ENCODE measurements at regions not wholly inside any gene's neighbourhood (a gene's known extent, or its start where the extent isn't known, plus 50 kb on each side); places are given as distances from the start of the nearest gene placed in this dataset.

DNA sequence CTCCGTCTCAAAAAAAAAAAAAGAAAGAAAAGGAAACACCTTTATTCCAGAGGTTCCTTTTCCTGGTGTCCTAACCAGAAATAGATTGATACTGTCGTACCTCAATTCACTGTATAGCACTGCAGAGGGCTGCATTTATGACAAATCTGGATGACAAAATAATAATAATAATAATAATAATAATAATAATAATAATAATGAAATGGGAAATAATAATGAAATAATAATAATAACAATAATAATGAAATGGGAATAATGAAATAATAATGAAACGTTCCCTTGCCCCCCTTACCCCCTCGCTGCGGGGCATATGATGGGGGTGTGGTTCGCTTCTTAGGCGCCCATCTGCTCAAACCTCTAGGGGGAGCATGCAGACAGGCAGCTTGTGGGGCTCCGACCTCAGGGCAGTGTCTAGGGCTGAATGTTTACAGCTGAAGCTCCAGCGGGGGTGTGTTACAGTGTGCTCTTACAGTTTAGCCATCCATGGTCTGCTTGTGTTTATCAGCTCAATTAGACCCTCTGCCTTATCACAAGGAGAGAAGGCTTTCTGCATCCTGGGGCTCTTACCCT, 1088.3 kb upstream of the SEL1L start:
- Histone ChIP-seq H3K4me3 (no peak overlapping the region), H3K27me3 (replicated peaks) (no peaks in the 10 kb centered on the region), H3K4me1 (replicated peaks) (no peaks in the 10 kb centered on the region), H3K36me3 (no peaks in the 10 kb centered on the region), H3K9me3 (replicated peaks) (peaks cover 3% of the 10 kb centered on the region; the same call in 1 of the 2 replicates), H3K27ac (no peak overlapping the region)
- DNase-seq (ENCODE audit: low read depth in 1 of 2, low spot score in 2 of 2) = no peak

DNA sequence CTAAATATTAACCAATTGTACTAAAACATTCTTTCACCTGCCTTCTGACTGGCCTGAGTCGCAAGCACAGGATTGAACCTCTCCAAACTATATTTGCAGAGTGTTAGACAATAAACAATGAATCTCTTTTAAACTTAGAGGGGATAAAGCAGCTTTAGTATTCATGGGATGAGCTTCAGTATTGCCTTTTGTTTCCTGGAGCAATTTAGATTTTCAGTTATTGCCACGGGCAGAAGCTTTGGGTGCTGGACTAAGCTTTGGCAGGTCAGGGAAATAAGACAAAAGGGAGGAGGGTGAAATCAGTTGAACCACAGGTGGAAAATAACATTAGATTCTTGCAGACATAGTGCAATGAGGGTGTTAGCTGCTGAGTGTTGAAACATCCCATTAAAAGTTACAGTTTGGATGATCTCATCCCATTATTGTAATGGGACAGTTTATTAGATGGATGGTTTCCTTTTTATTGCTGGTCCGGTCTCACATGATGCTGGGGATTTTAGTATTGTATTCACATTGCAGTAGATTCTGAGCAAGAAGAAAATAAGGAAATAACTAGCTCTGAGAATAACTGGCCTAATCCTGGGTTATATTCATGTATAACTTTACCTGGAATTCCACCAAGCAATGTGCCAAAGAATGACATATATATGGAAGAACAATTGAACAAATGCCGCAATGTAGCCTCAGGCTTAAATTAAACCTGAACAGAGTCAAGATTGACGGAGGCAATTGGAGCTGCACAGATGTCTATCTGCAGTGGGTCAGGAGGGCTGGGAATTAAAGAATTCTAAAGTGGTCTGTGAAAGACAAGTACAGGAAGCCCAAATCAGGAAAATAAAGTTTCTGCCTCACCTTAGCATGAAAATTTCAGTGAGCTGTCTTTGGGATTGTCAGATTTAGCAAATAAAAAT, 1092.8 kb upstream of the SEL1L start:
- no peak for DNase-seq (ENCODE audit: low read depth in 1 of 2, low spot score in 2 of 2)
- no peak overlapping the region for H3K4me3 ChIP-seq
- H3K9me3 ChIP-seq (replicated peaks) = no peaks in the 10 kb centered on the region; the same call in 1 of the 2 replicates
- no peaks in the 10 kb centered on the region for H3K27me3 ChIP-seq (replicated peaks)
- no peak overlapping the region for H3K27ac ChIP-seq
- no peaks in the 10 kb centered on the region for H3K36me3 ChIP-seq
- no peaks in the 10 kb centered on the region for H3K4me1 ChIP-seq (replicated peaks)

DNA sequence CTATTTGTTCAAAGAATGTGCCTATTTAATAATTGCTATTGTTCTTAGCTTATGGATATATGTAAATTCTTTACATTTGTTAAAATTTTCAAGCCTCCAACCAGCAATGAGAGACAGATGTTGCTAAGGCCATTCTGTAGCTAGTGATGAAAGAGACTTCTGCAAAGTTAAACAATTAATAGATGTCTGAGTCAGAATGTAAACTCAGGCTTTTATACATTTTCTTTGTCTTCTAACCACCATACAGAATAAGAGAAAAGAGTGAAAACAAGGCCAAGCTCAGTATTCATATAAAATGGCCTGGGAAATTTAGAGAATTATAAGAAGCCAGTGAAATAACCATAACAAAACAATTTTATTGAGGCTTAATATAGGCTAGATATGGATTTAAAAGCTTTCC, 1102.3 kb upstream of the SEL1L start:
- Histone ChIP-seq H3K27me3 (replicated peaks) (no peaks in the 10 kb centered on the region), H3K36me3 (no peaks in the 10 kb centered on the region), H3K9me3 (replicated peaks) (no peaks in the 10 kb centered on the region), H3K4me3 (no peak overlapping the region), H3K27ac (no peak overlapping the region), H3K4me1 (replicated peaks) (no peaks in the 10 kb centered on the region)
- DNase-seq (ENCODE audit: low read depth in 1 of 2, low spot score in 2 of 2) = no peak

DNA sequence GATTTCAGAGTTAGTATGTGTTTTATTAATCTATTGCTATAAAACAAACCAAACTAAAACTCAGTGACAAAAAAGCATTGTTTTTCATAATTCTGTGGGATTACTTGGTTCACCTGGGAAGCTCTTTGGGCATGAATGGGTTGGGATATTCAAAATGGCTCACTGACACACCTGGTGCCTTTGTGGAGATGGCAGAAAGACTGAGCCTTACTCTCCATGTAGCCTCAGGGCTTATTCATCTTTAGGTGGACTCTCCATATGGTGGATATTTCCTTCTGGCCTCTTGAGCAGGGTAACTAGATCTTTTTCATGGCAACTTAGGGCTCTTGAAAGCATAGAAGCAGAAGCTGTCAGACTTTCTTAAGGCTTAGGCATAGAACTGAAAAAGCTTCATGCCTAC, 1102.8 kb upstream of the SEL1L start:
- Histone ChIP-seq H3K9me3 (replicated peaks) (no peaks in the 10 kb centered on the region), H3K27me3 (replicated peaks) (no peaks in the 10 kb centered on the region), H3K27ac (no peak overlapping the region), H3K4me3 (no peak overlapping the region), H3K4me1 (replicated peaks) (no peaks in the 10 kb centered on the region), H3K36me3 (no peaks in the 10 kb centered on the region)
- no peak for DNase-seq (ENCODE audit: low read depth in 1 of 2, low spot score in 2 of 2)

DNA sequence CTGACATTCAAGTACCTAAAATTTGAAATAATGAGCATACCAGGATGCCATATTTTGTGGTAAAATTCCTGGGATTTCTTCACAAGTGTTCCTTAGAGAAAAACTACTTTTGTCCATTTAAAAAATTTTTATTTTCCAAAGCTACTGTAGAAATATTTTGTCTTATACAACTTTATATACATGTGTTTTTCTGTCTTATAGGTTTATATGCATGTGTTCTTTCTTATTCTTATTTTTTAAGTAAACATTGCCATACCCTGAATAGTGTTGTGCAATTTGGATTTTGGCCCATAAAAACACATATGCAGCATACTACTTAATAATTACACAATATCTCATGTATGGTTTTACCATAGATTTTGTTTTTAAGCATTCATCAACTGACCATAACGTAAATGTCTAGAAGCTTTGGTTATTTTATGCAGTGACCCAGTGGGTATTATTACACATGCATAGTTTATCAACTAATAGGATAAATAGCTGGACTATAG, 1107.4 kb upstream of the SEL1L start:
- H3K36me3 ChIP-seq = no peaks in the 10 kb centered on the region
- no peaks in the 10 kb centered on the region for H3K9me3 ChIP-seq (replicated peaks)
- DNase-seq (ENCODE audit: low read depth in 1 of 2, low spot score in 2 of 2) = no peak
- H3K27ac ChIP-seq = no peak overlapping the region
- H3K27me3 ChIP-seq (replicated peaks) = no peaks in the 10 kb centered on the region
- no peaks in the 10 kb centered on the region for H3K4me1 ChIP-seq (replicated peaks)
- H3K4me3 ChIP-seq = no peak overlapping the region

DNA sequence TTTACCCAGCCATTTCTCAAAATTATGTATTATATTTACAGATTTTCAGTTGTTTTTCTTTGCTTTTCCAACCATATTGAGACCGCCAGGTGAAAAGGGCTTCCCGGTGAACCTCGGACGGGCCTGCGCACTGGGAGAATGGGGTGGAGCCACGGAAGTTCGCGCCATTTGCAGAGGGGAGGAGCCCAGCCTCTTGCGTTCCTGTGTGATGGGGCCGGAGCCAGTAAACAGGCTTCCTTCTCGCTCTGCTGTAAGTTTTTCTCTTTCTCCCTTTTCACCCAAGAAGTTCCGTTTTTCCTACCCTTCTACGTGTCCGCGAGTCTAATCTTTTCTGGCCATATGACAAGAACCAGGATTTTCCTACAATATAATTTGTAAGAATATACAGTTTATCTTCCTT, 1108.8 kb upstream of the SEL1L start:
- Histone ChIP-seq H3K36me3 (no peaks in the 10 kb centered on the region), H3K4me3 (no peak overlapping the region), H3K27me3 (replicated peaks) (no peaks in the 10 kb centered on the region), H3K4me1 (replicated peaks) (no peaks in the 10 kb centered on the region), H3K27ac (no peak overlapping the region), H3K9me3 (replicated peaks) (no peaks in the 10 kb centered on the region)
- DNase-seq (ENCODE audit: low read depth in 1 of 2, low spot score in 2 of 2) = no peak

DNA sequence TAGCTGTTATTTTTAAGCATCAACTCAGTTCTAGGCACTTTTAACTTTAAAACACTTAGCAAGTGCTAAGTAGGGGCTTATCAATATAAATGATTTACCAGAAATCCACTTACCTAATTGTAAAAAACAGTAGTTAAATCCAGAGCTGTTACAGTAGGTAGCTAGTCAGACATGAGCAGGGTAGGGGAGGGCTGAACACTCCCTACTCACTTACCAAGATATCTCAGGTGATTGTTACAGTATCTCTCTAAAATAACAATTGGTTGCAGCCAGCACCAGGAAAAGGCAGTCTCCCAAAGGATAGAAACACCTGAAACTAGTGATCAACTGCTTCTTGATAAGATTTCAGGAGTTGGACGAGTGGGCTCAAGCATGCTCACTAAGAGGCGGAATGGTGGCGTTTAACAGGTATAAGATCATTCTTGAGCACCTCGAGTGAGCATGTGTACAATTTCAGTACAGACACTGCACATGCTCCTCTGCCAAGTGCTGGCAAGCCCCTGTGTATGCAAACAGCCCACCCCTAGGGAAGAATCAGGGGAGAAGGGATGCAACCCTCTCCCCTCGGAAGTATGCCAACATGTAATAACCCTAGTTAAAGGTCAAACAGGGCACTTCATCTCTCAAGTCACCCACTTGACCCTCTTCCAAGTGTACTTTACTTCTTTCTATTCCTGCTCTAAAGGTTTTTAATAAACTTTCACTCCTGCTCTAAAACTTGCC, 1113.6 kb upstream of the SEL1L start:
- Histone ChIP-seq H3K4me1 (replicated peaks) (no peaks in the 10 kb centered on the region), H3K27me3 (replicated peaks) (no peaks in the 10 kb centered on the region), H3K4me3 (no peak overlapping the region), H3K9me3 (replicated peaks) (no peaks in the 10 kb centered on the region), H3K36me3 (no peaks in the 10 kb centered on the region), H3K27ac (no peak overlapping the region)
- DNase-seq (ENCODE audit: low read depth in 1 of 2, low spot score in 2 of 2) = no peak

DNA sequence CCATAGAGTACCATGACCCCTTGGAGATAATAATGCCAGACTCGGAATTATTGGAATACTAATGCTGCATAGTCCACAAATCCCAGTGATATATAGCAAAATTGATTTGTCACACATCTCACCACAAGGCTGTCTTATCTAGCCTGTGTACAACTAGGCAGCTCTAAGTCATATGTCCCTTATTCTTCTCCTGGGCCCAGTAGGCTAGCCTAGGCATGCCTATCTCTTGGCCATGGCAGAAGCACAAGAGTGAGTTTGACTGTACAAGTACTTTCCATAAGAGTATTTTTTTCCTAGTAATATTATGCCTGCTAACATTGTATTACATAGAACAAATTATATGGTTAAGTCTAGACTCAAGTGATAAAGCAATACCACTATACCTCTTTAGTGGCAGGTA, 1122.1 kb upstream of the SEL1L start:
- Histone ChIP-seq H3K27ac (no peak overlapping the region), H3K4me3 (no peak overlapping the region), H3K4me1 (replicated peaks) (no peaks in the 10 kb centered on the region), H3K9me3 (replicated peaks) (no peaks in the 10 kb centered on the region), H3K27me3 (replicated peaks) (no peaks in the 10 kb centered on the region), H3K36me3 (no peaks in the 10 kb centered on the region)
- no peak for DNase-seq (ENCODE audit: low read depth in 1 of 2, low spot score in 2 of 2)

DNA sequence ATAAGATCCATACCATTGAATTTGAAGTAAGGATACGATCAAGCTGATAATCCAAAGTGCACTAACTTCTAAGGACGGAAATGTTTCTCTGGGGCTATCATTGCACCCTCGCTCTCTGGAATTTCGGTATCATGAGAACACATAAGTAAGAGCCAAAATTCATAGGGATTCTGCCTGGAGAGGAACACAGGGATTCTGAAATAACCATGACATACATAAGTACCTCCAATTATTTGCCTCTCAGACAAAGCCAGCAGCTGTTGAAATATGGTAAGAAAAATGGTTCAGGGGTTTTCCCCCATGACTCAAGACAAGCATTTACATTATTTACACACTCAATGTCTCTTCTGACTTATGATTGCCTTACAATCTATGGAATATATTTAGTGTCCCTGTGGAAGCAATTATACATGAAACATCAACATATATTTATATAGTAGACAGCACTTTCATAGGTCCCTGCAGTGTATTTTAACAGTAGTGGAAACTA, 1123.6 kb upstream of the SEL1L start:
- no peak overlapping the region for H3K27ac ChIP-seq
- no peaks in the 10 kb centered on the region for H3K36me3 ChIP-seq
- DNase-seq (ENCODE audit: low read depth in 1 of 2, low spot score in 2 of 2) = no peak
- H3K4me1 ChIP-seq (replicated peaks) = no peaks in the 10 kb centered on the region
- no peaks in the 10 kb centered on the region for H3K27me3 ChIP-seq (replicated peaks)
- H3K4me3 ChIP-seq = no peak overlapping the region
- H3K9me3 ChIP-seq (replicated peaks) = no peaks in the 10 kb centered on the region

DNA sequence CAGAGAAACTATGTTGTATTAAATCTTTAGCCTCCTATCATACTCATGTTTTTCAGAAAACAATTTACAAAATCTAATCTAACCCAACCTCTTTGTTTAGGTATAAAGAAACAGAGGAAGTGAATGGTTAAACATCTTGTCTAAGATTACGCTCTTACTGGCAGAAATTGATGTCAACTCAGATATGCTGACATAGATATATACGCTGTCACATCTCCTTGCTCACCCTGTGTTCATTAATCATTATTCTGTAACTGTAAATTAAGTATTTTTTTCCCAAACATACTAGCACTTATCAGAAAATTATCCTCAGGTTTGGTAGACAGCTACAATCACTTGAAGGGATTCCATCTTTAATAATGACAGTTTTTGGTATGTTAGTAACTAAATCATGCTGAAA, 1127.6 kb upstream of the SEL1L start:
- no peak overlapping the region for H3K4me3 ChIP-seq
- H3K27ac ChIP-seq = no peak overlapping the region
- DNase-seq (ENCODE audit: low read depth in 1 of 2, low spot score in 2 of 2) = no peak
- H3K9me3 ChIP-seq (replicated peaks) = no peaks in the 10 kb centered on the region
- H3K27me3 ChIP-seq (replicated peaks) = no peaks in the 10 kb centered on the region
- no peaks in the 10 kb centered on the region for H3K36me3 ChIP-seq
- no peaks in the 10 kb centered on the region for H3K4me1 ChIP-seq (replicated peaks)

DNA sequence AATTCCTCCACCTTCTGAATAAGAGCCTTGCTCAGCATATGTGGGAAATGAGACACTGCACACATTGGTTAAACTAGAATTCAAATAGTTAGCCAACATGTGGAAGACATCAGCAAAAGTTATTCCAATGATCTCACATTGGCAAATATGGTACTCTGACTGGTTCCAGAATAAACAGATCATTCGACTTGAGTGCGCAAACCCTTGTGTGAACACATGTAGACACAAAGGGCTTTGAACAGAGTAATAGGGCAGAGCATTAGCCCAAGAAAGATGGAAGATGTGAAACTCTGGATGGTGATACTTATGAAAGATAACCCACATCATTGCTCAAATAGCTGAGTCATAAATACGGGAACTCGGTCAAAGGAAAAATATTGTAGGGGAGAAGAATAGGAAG, 1133.4 kb upstream of the SEL1L start:
- H3K4me3 ChIP-seq = no peak overlapping the region
- no peaks in the 10 kb centered on the region for H3K9me3 ChIP-seq (replicated peaks)
- H3K36me3 ChIP-seq = no peaks in the 10 kb centered on the region
- H3K27me3 ChIP-seq (replicated peaks) = no peaks in the 10 kb centered on the region
- no peak for DNase-seq (ENCODE audit: low read depth in 1 of 2, low spot score in 2 of 2)
- H3K4me1 ChIP-seq (replicated peaks) = no peaks in the 10 kb centered on the region
- no peak overlapping the region for H3K27ac ChIP-seq

DNA sequence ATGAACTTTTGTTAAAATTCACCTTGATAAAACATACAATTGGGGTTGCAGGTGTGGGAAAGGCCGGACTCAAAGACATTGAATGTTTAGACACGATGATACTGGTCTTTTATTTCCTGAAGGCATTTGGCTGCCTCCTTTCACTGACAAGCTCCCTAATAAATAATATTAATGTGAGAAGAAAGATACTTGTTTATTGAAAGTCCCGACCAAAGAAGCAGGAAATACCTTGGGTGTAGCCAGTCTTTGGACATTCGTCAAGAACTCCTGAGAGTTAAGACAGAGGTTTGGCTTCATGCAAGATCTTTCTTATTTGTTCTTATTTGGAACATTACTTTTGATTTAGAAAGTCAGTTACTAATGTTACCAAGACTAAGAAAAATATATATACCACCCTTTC, 1133.8 kb upstream of the SEL1L start:
- Histone ChIP-seq H3K4me3 (no peak overlapping the region), H3K27me3 (replicated peaks) (no peaks in the 10 kb centered on the region), H3K4me1 (replicated peaks) (no peaks in the 10 kb centered on the region), H3K27ac (no peak overlapping the region), H3K36me3 (no peaks in the 10 kb centered on the region), H3K9me3 (replicated peaks) (no peaks in the 10 kb centered on the region)
- DNase-seq (ENCODE audit: low read depth in 1 of 2, low spot score in 2 of 2) = no peak

DNA sequence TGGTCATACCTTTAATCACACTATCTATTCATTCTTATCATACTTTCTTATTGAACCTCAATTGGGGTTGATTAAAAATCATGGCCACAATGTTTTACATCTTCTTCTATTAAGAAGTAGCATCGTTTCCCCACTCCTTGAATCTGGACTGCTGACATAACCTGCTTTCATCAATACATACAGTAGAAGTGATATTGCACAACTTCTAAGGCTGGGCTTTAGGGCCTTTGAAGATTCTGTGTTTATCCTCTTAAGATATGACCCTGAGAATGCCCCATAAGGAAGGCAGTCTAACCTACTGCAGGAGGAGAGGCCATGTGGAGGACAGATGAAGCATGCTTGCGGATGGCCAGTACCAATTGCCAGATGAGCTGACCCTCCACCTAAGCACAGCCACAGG, 1142.8 kb upstream of the SEL1L start:
- Histone ChIP-seq H3K27ac (no peak overlapping the region), H3K27me3 (replicated peaks) (no peaks in the 10 kb centered on the region), H3K9me3 (replicated peaks) (0 out of 2 replicates have a peak, but pooled peaks cover 3% of the 10 kb centered on the region), H3K36me3 (no peaks in the 10 kb centered on the region), H3K4me3 (no peak overlapping the region), H3K4me1 (replicated peaks) (no peaks in the 10 kb centered on the region)
- DNase-seq (ENCODE audit: low read depth in 1 of 2, low spot score in 2 of 2) = no peak

DNA sequence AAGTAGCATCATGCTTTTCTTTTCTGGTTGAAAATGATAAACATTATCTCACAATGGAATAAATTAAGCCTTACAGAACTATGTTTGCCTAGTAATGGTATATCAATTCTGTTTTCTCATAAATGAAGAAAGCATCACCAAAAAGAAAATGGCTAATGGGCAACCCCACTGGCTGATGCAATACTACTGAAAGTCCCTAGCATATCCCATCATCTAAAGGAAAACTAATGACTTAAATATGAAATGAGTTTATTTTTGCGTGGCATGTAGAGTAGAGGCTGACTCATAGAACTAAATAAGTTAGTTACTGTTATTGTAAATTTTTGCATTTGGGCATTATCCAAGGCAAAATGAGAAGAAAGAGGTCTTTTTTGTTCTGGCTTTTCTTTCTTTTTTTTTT, 1156.3 kb upstream of the SEL1L start:
- no peak for DNase-seq (ENCODE audit: low read depth in 1 of 2, low spot score in 2 of 2)
- Histone ChIP-seq H3K4me3 (no peak overlapping the region), H3K36me3 (no peaks in the 10 kb centered on the region), H3K4me1 (replicated peaks) (no peaks in the 10 kb centered on the region), H3K27ac (no peak overlapping the region), H3K27me3 (replicated peaks) (no peaks in the 10 kb centered on the region), H3K9me3 (replicated peaks) (no peaks in the 10 kb centered on the region)
